GM23248 (cell line): ENCODE measurements at regions not wholly inside any gene's neighbourhood (a gene's known extent, or its start where the extent isn't known, plus 50 kb on each side); places are given as distances from the start of the nearest gene placed in this dataset.

ENCODE experiments used
- DNase-seq: peaks from one replicate; pipeline ENCODE4 v3.0.0-alpha.2; 2015
- H2AFZ ChIP-seq: fragments of 200-600 bp; sonication (generic); 2 replicates; pipeline ENCODE4 v1.6.1; 2016; ENCODE audit warnings: antibody characterized with exemption
- H3F3A ChIP-seq: fragments of 200-600 bp; sonication (generic); 2 replicates; pipeline ENCODE4 v1.6.1; 2016; ENCODE audit warnings: mild to moderate bottlenecking, antibody characterized with exemption, mixed run types; ENCODE audit not compliant: insufficient read depth
- H3K27ac ChIP-seq: fragments of 200-600 bp; sonication (generic); 2 replicates; pipeline ENCODE4 v1.5.1; 2016; ENCODE audit warnings: mild to moderate bottlenecking
- H3K27me3 ChIP-seq: fragments of 200-600 bp; sonication (generic); replicated peaks from 2 replicates; pipeline ENCODE4 v1.6.1; 2016; ENCODE audit warnings: mild to moderate bottlenecking; ENCODE audit not compliant: insufficient read depth
- H3K36me3 ChIP-seq: fragments of 200-600 bp; sonication (generic); 2 replicates; pipeline ENCODE4 v1.6.1; 2016; ENCODE audit warnings: low read depth, mild to moderate bottlenecking
- H3K4me1 ChIP-seq: fragments of 200-600 bp; sonication (generic); 2 replicates; pipeline ENCODE4 v1.6.1; 2016; ENCODE audit warnings: mild to moderate bottlenecking; ENCODE audit not compliant: insufficient read depth
- H3K4me2 ChIP-seq: fragments of 200-600 bp; sonication (generic); one replicate; pipeline ENCODE4 v1.6.1; 2016; ENCODE audit warnings: mild to moderate bottlenecking; ENCODE audit not compliant: unreplicated experiment
- H3K4me3 ChIP-seq: fragments of 200-600 bp; sonication (generic); 2 replicates; pipeline ENCODE4 v1.5.1; 2016; ENCODE audit warnings: mild to moderate bottlenecking
- H3K79me2 ChIP-seq: fragments of 200-600 bp; sonication (generic); 2 replicates; pipeline ENCODE4 v1.6.1; 2016; ENCODE audit warnings: mild to moderate bottlenecking; ENCODE audit not compliant: insufficient read depth
- H3K9ac ChIP-seq: fragments of 200-600 bp; sonication (generic); 2 replicates; pipeline ENCODE4 v1.6.1; 2016; ENCODE audit warnings: mild to moderate bottlenecking
- H3K9me2 ChIP-seq: fragments of 200-600 bp; sonication (generic); 2 replicates; pipeline ENCODE4 v1.6.1; 2016; ENCODE audit warnings: mixed run types, mild to moderate bottlenecking, moderate library complexity; ENCODE audit not compliant: insufficient read depth
- H3K9me3 ChIP-seq: fragments of 200-600 bp; sonication (generic); one replicate; pipeline ENCODE4 v1.6.1; 2017; ENCODE audit warnings: low read depth
- H4K20me1 ChIP-seq: fragments of 200-600 bp; sonication (generic); 2 replicates; pipeline ENCODE4 v1.6.0; 2016; ENCODE audit not compliant: insufficient read depth
- EZH2 ChIP-seq: fragments of 200-600 bp; sonication (generic); IDR thresholded peaks from 2 replicates; pipeline ENCODE4 v1.6.1; 2018; ENCODE audit warnings: antibody characterized with exemption, mild to moderate bottlenecking; ENCODE audit not compliant: insufficient read depth, poor library complexity, severe bottlenecking
- EZH2phosphoT487 ChIP-seq: fragments of 200-600 bp; sonication (generic); IDR thresholded peaks from 2 replicates; pipeline ENCODE4 v1.6.1; 2018; ENCODE audit warnings: antibody characterized with exemption, moderate library complexity, mild to moderate bottlenecking, low read depth; ENCODE audit not compliant: insufficient read depth
- WGBS, 2 experiments: methylation state at CpG; one replicate each; pipeline ENCODE4 v1.1.6; 2015 to 2017; ENCODE audit warnings: low lambda C conversion rate in 2 of 2, low coverage in 1 of 2; ENCODE audit errors: missing lambda C conversion rate in 2 of 2; 5-methylcytosine and 5-hydroxymethylcytosine counted together
- in situ Hi-C: fragments of 300-500 bp; cut with MboI; formaldehyde crosslinking; loops from 2 replicates; pipeline ENCODE4 v1.15.0; 2020

- Histone ChIP-seq H3K36me3 (no peaks in the 10 kb centered on the region), H3K27ac (no peak overlapping the region), H3K79me2 (no peaks in the 10 kb centered on the region), H3F3A (peaks cover 22% of the 10 kb centered on the region; the same call in 1 of the 2 replicates), H3K4me1 (peaks cover 27% of the 10 kb centered on the region), H3K9me2 (no peaks in the 10 kb centered on the region), H3K9ac (no peak overlapping the region), H3K9me3 (no peaks in the 10 kb centered on the region), H3K4me2 (no peak overlapping the region), H3K27me3 (no peaks in the 10 kb centered on the region), H4K20me1 (no peaks in the 10 kb centered on the region), H3K4me3 (no peak overlapping the region), H2AFZ (no peak overlapping the region)
- in situ Hi-C loops = no loop called here
- no peak for TF ChIP-seq EZH2phosphoT487
- TF ChIP-seq EZH2 = no peak
- no peak for DNase-seq
- 83 to 85% methylated on average over 4 of the region's 4 CpGs for WGBS, 2 experiments
Measured at GRCh38 chr11:130549393-130549999, 101.1 kb downstream of the ADAMTS15 start.

- Histone ChIP-seq H3K9me3 (no peaks in the 10 kb centered on the region), H3K4me2 (no peak overlapping the region), H3F3A (peaks cover 22% of the 10 kb centered on the region; the same call in 1 of the 2 replicates), H2AFZ (no peak overlapping the region), H3K27ac (no peak overlapping the region), H3K4me1 (peaks cover 27% of the 10 kb centered on the region), H3K4me3 (no peak overlapping the region), H3K9ac (no peak overlapping the region), H3K36me3 (no peaks in the 10 kb centered on the region), H3K79me2 (no peaks in the 10 kb centered on the region), H3K27me3 (no peaks in the 10 kb centered on the region), H4K20me1 (no peaks in the 10 kb centered on the region), H3K9me2 (no peaks in the 10 kb centered on the region)
- 93 to 99% methylated on average over 3 of the region's 3 CpGs for WGBS, 2 experiments
- TF ChIP-seq EZH2 = no peak
- TF ChIP-seq EZH2phosphoT487 = no peak
- in situ Hi-C loops = no loop called here
- no peak for DNase-seq
Measured at GRCh38 chr11:130550150-130550549, 101.7 kb downstream of the ADAMTS15 start.

- WGBS, 2 experiments = 80 to 81% methylated on average over 4 of the region's 4 CpGs
- Histone ChIP-seq H3K79me2 (no peaks in the 10 kb centered on the region), H3K27me3 (no peaks in the 10 kb centered on the region), H4K20me1 (no peaks in the 10 kb centered on the region), H3K27ac (no peak overlapping the region), H3K4me1 (peaks cover 27% of the 10 kb centered on the region), H2AFZ (no peak overlapping the region), H3K9me2 (no peaks in the 10 kb centered on the region), H3K9me3 (no peaks in the 10 kb centered on the region), H3K4me3 (no peak overlapping the region), H3K9ac (no peak overlapping the region), H3K4me2 (no peak overlapping the region), H3K36me3 (no peaks in the 10 kb centered on the region), H3F3A (peaks cover 22% of the 10 kb centered on the region; the same call in 1 of the 2 replicates)
- in situ Hi-C loops = no loop called here
- DNase-seq = no peak
- TF ChIP-seq EZH2phosphoT487 (no peak), EZH2 (no peak)
Measured at GRCh38 chr11:130550984-130551383, 102.5 kb downstream of the ADAMTS15 start.

- Histone ChIP-seq H3K36me3 (no peaks in the 10 kb centered on the region), H3F3A (peaks cover 22% of the 10 kb centered on the region; the same call in 1 of the 2 replicates), H3K27ac (no peak overlapping the region), H3K4me2 (no peak overlapping the region), H3K27me3 (no peaks in the 10 kb centered on the region), H3K9me2 (no peaks in the 10 kb centered on the region), H3K79me2 (no peaks in the 10 kb centered on the region), H3K4me3 (no peak overlapping the region), H3K9me3 (no peaks in the 10 kb centered on the region), H3K4me1 (peaks cover 27% of the 10 kb centered on the region), H2AFZ (no peak overlapping the region), H3K9ac (no peak overlapping the region), H4K20me1 (no peaks in the 10 kb centered on the region)
- WGBS, 2 experiments = 90 to 93% methylated on average over 5 of the region's 5 CpGs
- DNase-seq = peak; percentile 27
- in situ Hi-C loops = no loop called here
- TF ChIP-seq EZH2phosphoT487 = no peak
- no peak for TF ChIP-seq EZH2
Measured at GRCh38 chr11:130551388-130551787, 102.9 kb downstream of the ADAMTS15 start.

GRCh38 chr11:130553306-130553705 lies 104.9 kb downstream of the ADAMTS15 start:
- Histone ChIP-seq H3K27ac (no peak overlapping the region), H3K9me2 (no peaks in the 10 kb centered on the region), H3K9ac (no peak overlapping the region), H3K4me2 (no peak overlapping the region), H4K20me1 (no peaks in the 10 kb centered on the region), H3K36me3 (no peaks in the 10 kb centered on the region), H2AFZ (no peak overlapping the region), H3K4me3 (no peak overlapping the region), H3K9me3 (no peaks in the 10 kb centered on the region), H3K79me2 (no peaks in the 10 kb centered on the region), H3F3A (peaks cover 17% of the 10 kb centered on the region; the same call in 1 of the 2 replicates), H3K27me3 (no peaks in the 10 kb centered on the region), H3K4me1 (peaks cover 25% of the 10 kb centered on the region)
- 0 out of 2 replicates have a peak, but pooled peaks have one; percentile 17 for TF ChIP-seq EZH2phosphoT487
- TF ChIP-seq EZH2 = no peak
- in situ Hi-C loops = no loop called here
- 40 to 43% methylated on average over 1 of the region's 1 CpG for WGBS, 2 experiments
- peak; percentile 71 for DNase-seq
